SK-MEL-5 (cell line): ENCODE measurements at regions not wholly inside any gene's neighbourhood (a gene's known extent, or its start where the extent isn't known, plus 50 kb on each side); places are given as distances from the start of the nearest gene placed in this dataset.

Experiments
- small RNA-seq, 2 experiments: library from RNA; depleted of rRNA; stranded (forward); fragments of <200 nt; gene quantifications; one replicate each; pipeline ENCODE3, GENCODE V24; 2014

Small RNA genes lying in the stretch of these regions (small RNA-seq; reads per million reads assigned to genes)
- gene MIR4283-1 = 0 reads per million in 2 experiments
